K562 (cell line): ENCODE measurements at regions not wholly inside any gene's neighbourhood (a gene's known extent, or its start where the extent isn't known, plus 50 kb on each side); places are given as distances from the start of the nearest gene placed in this dataset.

Experiments used
- ATAC-seq: fragments of 200-7000 bp; cut with Tn5 transposase; 3 replicates; pipeline ENCODE4 v1.9.1; 2020; ENCODE audit warnings: moderate library complexity
- BruUV-seq: library from RNA; stranded (reverse); fragments of 400-500 nt; replicated peaks from 2 replicates; lab custom pipeline; 2021; lab: Mats Ljungman, UMichigan
- CTCF ChIA-PET: fragments of 300-600 bp; formaldehyde crosslinking; extraction: SDS; loops from one replicate; lab custom pipeline; 2021; ENCODE audit warnings: low intra/inter-chr PET ratio; lab: Yijun Ruan, JAX
- POLR2A ChIA-PET: fragments of 300-600, 350-650 bp; sonication (Branson Sonifier 250); formaldehyde crosslinking; extraction: SDS; loops from one replicate; lab custom pipeline; 2021; ENCODE audit warnings: antibody characterized with exemption, inconsistent platforms; lab: Yijun Ruan, JAX
- DNase-seq, 4 experiments: peaks; one replicate each; pipeline versions ENCODE4 v3.0.0 to v3.0.0-alpha.2; 2011 to 2018; ENCODE audit warnings: low spot score in 3 of 4, mixed read lengths in 3 of 4; ENCODE audit errors: extremely low read depth in 1 of 4
- FAIRE-seq: peaks from 2 replicates; lab custom pipeline; 2011; peaks lifted over from hg19 to GRCh38; lab: Jason Lieb, UNC
- H2AFZ ChIP-seq: 2 replicates; pipeline ENCODE4 v1.6.0; 2011; ENCODE audit warnings: low read depth, low read length, control low read depth, inconsistent platforms
- H3K27ac ChIP-seq: fragments of 200-600 bp; 3 replicates; pipeline ENCODE4 v1.8.0; 2011; ENCODE audit warnings: low read depth, mild to moderate bottlenecking, control low read depth, inconsistent platforms, low read length, moderate library complexity, mixed read lengths; ENCODE audit errors: extremely low read depth
- H3K27me3 ChIP-seq, 2 experiments: fragments of 300-600 bp in 1 of 2; 2 replicates in 1 of 2; 3 replicates in 1 of 2; pipeline versions ENCODE4 v1.6.0 to v1.8.0; 2011; ENCODE audit warnings: inconsistent platforms in 2 of 2, low read length in 2 of 2, mild to moderate bottlenecking in 1 of 2, mixed read lengths in 1 of 2, moderate library complexity in 1 of 2; ENCODE audit not compliant: control insufficient read depth in 2 of 2, insufficient read depth in 2 of 2
- H3K36me3 ChIP-seq: fragments of 300-600 bp; 3 replicates; pipeline ENCODE4 v1.8.0; 2011; ENCODE audit warnings: mild to moderate bottlenecking, low read length, inconsistent platforms; ENCODE audit not compliant: control insufficient read depth, insufficient read depth
- H3K4me1 ChIP-seq, 2 experiments: fragments of 200-600 bp in 1 of 2; replicated peaks in 1 of 2; 2 replicates in 1 of 2; 3 replicates in 1 of 2; pipeline versions ENCODE4 v1.5.1 to v1.8.0; 2011; ENCODE audit warnings: inconsistent platforms in 2 of 2, low read length in 2 of 2, mild to moderate bottlenecking in 1 of 2, mixed read lengths in 1 of 2, moderate library complexity in 1 of 2; ENCODE audit not compliant: control insufficient read depth in 2 of 2, insufficient read depth in 2 of 2
- H3K4me2 ChIP-seq: 2 replicates; pipeline ENCODE4 v1.6.1; 2011; ENCODE audit warnings: low read length, control low read depth, inconsistent platforms, mixed read lengths; ENCODE audit not compliant: insufficient read depth
- H3K4me3 ChIP-seq: fragments of 200-600 bp; sonication (generic), shearing (Covaris generic); 2 replicates; pipeline ENCODE4 v1.5.1; 2016; ENCODE audit warnings: control low read depth, inconsistent platforms
- H3K79me2 ChIP-seq: fragments of 200-600 bp; 3 replicates; pipeline ENCODE4 v1.8.0; 2011; ENCODE audit warnings: low read length, inconsistent platforms; ENCODE audit not compliant: control insufficient read depth, insufficient read depth
- H3K9ac ChIP-seq, 2 experiments: 2 replicates each; pipeline versions ENCODE4 v1.6.0 to v1.6.1; 2011; ENCODE audit warnings: low read depth in 2 of 2, low read length in 2 of 2, control low read depth in 1 of 2, inconsistent platforms in 1 of 2, mild to moderate bottlenecking in 1 of 2, mixed read lengths in 1 of 2; ENCODE audit not compliant: insufficient read depth in 1 of 2
- H3K9me1 ChIP-seq: one replicate; pipeline ENCODE4 v1.6.0; 2011; ENCODE audit warnings: inconsistent platforms, mild to moderate bottlenecking, low read length, moderate library complexity; ENCODE audit not compliant: control insufficient read depth, insufficient read depth
- H3K9me3 ChIP-seq: replicated peaks from 2 replicates; pipeline ENCODE4 v1.5.1; 2011; ENCODE audit warnings: low read depth, low read length, inconsistent platforms; ENCODE audit not compliant: control insufficient read depth, insufficient read depth
- H4K20me1 ChIP-seq: replicated peaks from 2 replicates; pipeline ENCODE4 v1.6.1; 2011; ENCODE audit warnings: low read length, inconsistent platforms, mixed read lengths; ENCODE audit not compliant: control insufficient read depth, insufficient read depth
- CBX5 ChIP-seq: IDR thresholded peaks from 2 replicates; pipeline ENCODE4 v1.6.1; 2014; ENCODE audit warnings: low read depth, borderline replicate concordance
- CLOCK ChIP-seq: fragments of 250-450 bp; sonication (Bioruptor Pico); IDR thresholded peaks from 2 replicates; pipeline ENCODE4 v1.4.0; 2020; ENCODE audit warnings: mild to moderate bottlenecking, moderate library complexity, borderline replicate concordance
- CREB3 ChIP-seq: fragments of 450-650 bp; conservative IDR thresholded peaks from 2 replicates; pipeline ENCODE4 v1.6.1; 2016; ENCODE audit warnings: missing genetic modification characterization, low read depth, mild to moderate bottlenecking, missing compliant biosample characterization, moderate library complexity
- ETV5 ChIP-seq: sonication (generic); formaldehyde crosslinking; IDR thresholded peaks from 2 replicates; pipeline ENCODE4 v1.4.0; 2020; ENCODE audit warnings: low read depth, mild to moderate bottlenecking, missing genetic modification reagents
- EWSR1 ChIP-seq: fragments of 450-650 bp; IDR thresholded peaks from 2 replicates; pipeline ENCODE4 v1.6.1; 2018; ENCODE audit warnings: borderline replicate concordance, mild to moderate bottlenecking, low read depth, moderate library complexity; ENCODE audit not compliant: partially characterized antibody
- EZH2 ChIP-seq: IDR thresholded peaks from 2 replicates; pipeline ENCODE4 v1.6.1; 2012; ENCODE audit warnings: low read depth, mild to moderate bottlenecking, inconsistent platforms, low read length, borderline replicate concordance
- GABPA ChIP-seq: fragments of 200-800 bp; sonication (Bioruptor generic); conservative IDR thresholded peaks from 2 replicates; pipeline ENCODE4 v1.6.1; 2016; ENCODE audit warnings: low read depth, missing genetic modification characterization, missing compliant biosample characterization
- GTF2F1 ChIP-seq: IDR thresholded peaks from 2 replicates; pipeline ENCODE4 v1.6.1; 2011; ENCODE audit warnings: low read depth, low read length, improper control_type of control experiment
- MEF2D ChIP-seq: conservative IDR thresholded peaks from 2 replicates; pipeline ENCODE4 v1.6.1; 2016; ENCODE audit warnings: low read depth, missing genetic modification characterization, missing compliant biosample characterization
- PKNOX1 ChIP-seq: fragments of 450-650 bp; IDR thresholded peaks from 2 replicates; pipeline ENCODE4 v1.6.1; 2016
- SRSF9 ChIP-seq: fragments of 200-400 bp; formaldehyde crosslinking; IDR thresholded peaks from 2 replicates; pipeline ENCODE4 v1.6.1; 2017; ENCODE audit warnings: low read depth, low read length, borderline replicate concordance
- STAT5A ChIP-seq: IDR thresholded peaks from 2 replicates; pipeline ENCODE4 v1.6.1; 2012; ENCODE audit warnings: low read length, inconsistent platforms, borderline replicate concordance
- TAF7 ChIP-seq: fragments of 450-650 bp; IDR thresholded peaks from 2 replicates; pipeline ENCODE4 v1.6.1; 2016; ENCODE audit warnings: missing genetic modification characterization, missing compliant biosample characterization
- TCFL5 ChIP-seq: fragments of 250-450 bp; sonication (Bioruptor Pico); conservative IDR thresholded peaks from 2 replicates; pipeline ENCODE4 v1.6.1; 2021; ENCODE audit warnings: mild to moderate bottlenecking, moderate library complexity, matching md5 sums
- ZNF280A ChIP-seq: fragments of 450-650 bp; IDR thresholded peaks from 2 replicates; pipeline ENCODE4 v1.6.1; 2018; ENCODE audit warnings: mild to moderate bottlenecking, low read depth; ENCODE audit not compliant: partially characterized antibody
- ZNF586 ChIP-seq: fragments of 450-650 bp; formaldehyde crosslinking; conservative IDR thresholded peaks from 2 replicates; pipeline ENCODE4 v1.4.0; 2020; ENCODE audit warnings: mild to moderate bottlenecking, moderate library complexity
- ZNF717 ChIP-seq: fragments of 250-450 bp; sonication (Bioruptor Pico); IDR thresholded peaks from 2 replicates; pipeline ENCODE4 v1.5.0; 2021
- WGBS: fragments of 100-300 bp; shearing (Covaris generic); methylation state at CpG from one replicate; pipeline ENCODE4 v1.1.6; 2016; ENCODE audit warnings: low coverage, mixed read lengths; ENCODE audit not compliant: insufficient coverage; ENCODE audit errors: missing lambda C conversion rate; 5-methylcytosine and 5-hydroxymethylcytosine counted together
- in situ Hi-C: fragments of 300-500 bp; cut with MboI; formaldehyde crosslinking; loops from 4 replicates; pipeline ENCODE4 v1.15.0; 2018; ENCODE audit warnings: inconsistent platforms, mixed read lengths
- intact Hi-C: fragments of 100-400 bp; cut with micrococcal nuclease; formaldehyde crosslinking; loops from 2 replicates; pipeline ENCODE4 v1.14.2; 2022

- WGBS: 0% methylated on average over 2 of the region's 5 CpGs
- H3K4me3 ChIP-seq: no peak overlapping the region
- H2AFZ ChIP-seq: no peak overlapping the region
- ChIA-PET POLR2A (no interaction called here), CTCF (no interaction called here)
- intact Hi-C loops: no loop called here
- H4K20me1 ChIP-seq: no peaks in the 10 kb centered on the region
- H3K4me2 ChIP-seq: no peak overlapping the region
- BruUV-seq: no TSS peak
- H3K4me1 ChIP-seq: no peaks in the 10 kb centered on the region
- no peaks in the 10 kb centered on the region; the same call in 1 of the 2 replicates for H3K9me3 ChIP-seq
- no peak for DNase-seq
- in situ Hi-C loops: no loop called here
- FAIRE-seq: no peak
- H3K9me1 ChIP-seq: no peaks in the 10 kb centered on the region
- no peak overlapping the region for H3K27ac ChIP-seq
- no peaks in the 10 kb centered on the region for H3K27me3 ChIP-seq
- H3K9ac ChIP-seq: no peak overlapping the region
- no peaks in the 10 kb centered on the region for H3K36me3 ChIP-seq
- TF ChIP-seq ZNF717 (CRISPR knock-in tag) (no peak), CLOCK (CRISPR knock-in tag) (no peak), ZNF586 (no peak), TAF7 (no peak), EZH2 (no peak), GABPA (tag) (no peak), CBX5 (no peak), STAT5A (no peak), EWSR1 (no peak), MEF2D (tag) (no peak), PKNOX1 (no peak), CREB3 (no peak), ETV5 (no peak), GTF2F1 (no peak), SRSF9 (no peak), TCFL5 (CRISPR knock-in tag) (no peak), ZNF280A (no peak)
- H3K79me2 ChIP-seq: no peaks in the 10 kb centered on the region
- no peak for ATAC-seq
Measured at GRCh38 chr13:53822136-53822535, 793.5 kb downstream of the OLFM4 start.
